Right atrium auricular region (tissue), 2 donors: ENCODE measurements at regions not wholly inside any gene's neighbourhood (a gene's known extent, or its start where the extent isn't known, plus 50 kb on each side); places are given as distances from the start of the nearest gene placed in this dataset.

Source experiments
- DNase-seq: peaks from one replicate; pipeline ENCODE4 v3.0.0-alpha.2; 2019; ENCODE audit warnings: low spot score
- H3K27ac ChIP-seq, 2 donors: fragments of 200-600 bp; sonication (generic); 1 replicate in 1 of 2; 2 replicates in 1 of 2; pipeline ENCODE4 v1.5.1; 2016 to 2019
- H3K27me3 ChIP-seq, 2 donors: fragments of 200-600 bp; sonication (generic); one replicate each; pipeline versions ENCODE4 v1.5.1 to v1.6.0; 2017 to 2019
- H3K36me3 ChIP-seq: fragments of 200-600 bp; sonication (generic); one replicate; pipeline ENCODE4 v1.5.1; 2016
- H3K4me1 ChIP-seq, 2 donors: fragments of 200-600 bp; sonication (generic); one replicate each; pipeline versions ENCODE4 v1.5.1 to v1.6.0; 2017 to 2019
- H3K4me3 ChIP-seq, 2 donors: fragments of 200-600 bp; sonication (generic); 1 replicate in 1 of 2; 2 replicates in 1 of 2; pipeline ENCODE4 v1.5.1; 2017 to 2019; ENCODE audit warnings: mild to moderate bottlenecking in 1 of 2, moderate library complexity in 1 of 2
- H3K9me3 ChIP-seq, 2 donors: fragments of 200-600 bp; sonication (generic); one replicate each; pipeline ENCODE4 v1.5.1; 2019
- CTCF ChIP-seq, 2 donors: fragments of 200-600 bp; sonication (generic); IDR thresholded peaks; one replicate each; pipeline ENCODE4 v1.5.1; 2019; ENCODE audit warnings: antibody characterized with exemption in 2 of 2

GRCh38 chr1:25166847-25167246 lies 65.5 kb downstream of the SYF2 start:
- Histone ChIP-seq H3K4me3 (no peak overlapping the region), H3K27ac (no peak overlapping the region), H3K27me3 (no peaks in the 10 kb centered on the region), H3K36me3 (no peaks in the 10 kb centered on the region), H3K9me3 (no peaks in the 10 kb centered on the region), H3K4me1 (no peaks in the 10 kb centered on the region)
- no peak for TF ChIP-seq CTCF (IDR thresholded peaks at IDR 0.05)
- DNase-seq = no peak

GRCh38 chr1:25163986-25164385 lies 68.3 kb downstream of the SYF2 start:
- Histone ChIP-seq H3K4me3 (no peak overlapping the region), H3K9me3 (peaks cover 0 to 7% of the 10 kb centered on the region in 2 donors), H3K27ac (no peak overlapping the region), H3K27me3 (no peaks in the 10 kb centered on the region), H3K36me3 (no peaks in the 10 kb centered on the region), H3K4me1 (no peaks in the 10 kb centered on the region)
- DNase-seq = no peak
- no peak for TF ChIP-seq CTCF (IDR thresholded peaks at IDR 0.05)

GRCh38 chr1:25161981-25162380 lies 70.3 kb downstream of the SYF2 start:
- H3K4me1 ChIP-seq = no peaks in the 10 kb centered on the region
- TF ChIP-seq CTCF (IDR thresholded peaks at IDR 0.05) = no peak
- no peaks in the 10 kb centered on the region for H3K27me3 ChIP-seq

GRCh38 chr1:25157846-25158245 lies 74.5 kb downstream of the SYF2 start:
- Histone ChIP-seq H3K4me3 (no peak overlapping the region), H3K27ac (no peak overlapping the region), H3K9me3 (peaks cover 0 to 23% of the 10 kb centered on the region in 2 donors), H3K4me1 (no peaks in the 10 kb centered on the region), H3K27me3 (no peaks in the 10 kb centered on the region), H3K36me3 (no peaks in the 10 kb centered on the region)
- TF ChIP-seq CTCF (IDR thresholded peaks at IDR 0.05) = no peak
- DNase-seq = no peak

More at GRCh38 chr1:25161981-25162380, 70.3 kb downstream of the SYF2 start:
- Histone ChIP-seq H3K9me3 (peaks cover 0 to 13% of the 10 kb centered on the region in 2 donors), H3K36me3 (no peaks in the 10 kb centered on the region), H3K27ac (no peak overlapping the region), H3K4me3 (no peak overlapping the region)
- no peak for DNase-seq

GRCh38 chr1:25150985-25151495 lies 81.3 kb downstream of the SYF2 start:
- no peak for DNase-seq
- no peak for TF ChIP-seq CTCF (IDR thresholded peaks at IDR 0.05)
- H3K4me3 ChIP-seq = no peak overlapping the region
- H3K9me3 ChIP-seq = peaks cover 0 to 10% of the 10 kb centered on the region in 2 donors
- H3K4me1 ChIP-seq = no peaks in the 10 kb centered on the region
- no peaks in the 10 kb centered on the region for H3K36me3 ChIP-seq
- no peak overlapping the region for H3K27ac ChIP-seq
- H3K27me3 ChIP-seq = no peaks in the 10 kb centered on the region

GRCh38 chr1:25148673-25149300 lies 83.5 kb downstream of the SYF2 start:
- Histone ChIP-seq H3K9me3 (no peaks in the 10 kb centered on the region), H3K4me1 (no peaks in the 10 kb centered on the region), H3K27ac (no peak overlapping the region), H3K4me3 (no peak overlapping the region), H3K27me3 (no peaks in the 10 kb centered on the region), H3K36me3 (no peaks in the 10 kb centered on the region)
- peak in 1 of 2 donors; percentile 25 for TF ChIP-seq CTCF (IDR thresholded peaks at IDR 0.05)
- DNase-seq = no peak
